ENCODE measurements at regions not wholly inside any gene's neighbourhood (a gene's known extent, or its start where the extent isn't known, plus 50 kb on each side); places are given as distances from the start of the nearest gene placed in this dataset.

DNA sequence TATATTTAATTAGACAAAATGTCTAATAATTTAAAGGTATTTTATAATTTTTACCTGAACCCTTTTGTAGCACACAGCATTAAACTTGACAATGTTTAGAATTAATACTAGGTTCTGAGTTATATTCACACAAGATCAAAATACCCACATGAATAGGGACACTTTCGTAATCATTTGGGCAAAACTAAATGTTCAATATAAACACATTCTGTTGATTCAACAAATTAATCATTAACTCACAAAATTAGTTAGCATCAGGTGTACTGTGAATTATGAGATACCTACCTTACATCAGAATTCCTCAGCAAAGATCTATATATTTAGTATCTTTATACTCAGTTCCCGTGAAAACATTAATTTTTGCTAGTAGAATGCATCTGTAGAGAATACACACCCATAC is 481.5 kb upstream of the MANEA start:
- no peak for TF ChIP-seq POLR2A (IDR thresholded peaks at IDR 0.05)
- TF ChIP-seq, protein P1, sequence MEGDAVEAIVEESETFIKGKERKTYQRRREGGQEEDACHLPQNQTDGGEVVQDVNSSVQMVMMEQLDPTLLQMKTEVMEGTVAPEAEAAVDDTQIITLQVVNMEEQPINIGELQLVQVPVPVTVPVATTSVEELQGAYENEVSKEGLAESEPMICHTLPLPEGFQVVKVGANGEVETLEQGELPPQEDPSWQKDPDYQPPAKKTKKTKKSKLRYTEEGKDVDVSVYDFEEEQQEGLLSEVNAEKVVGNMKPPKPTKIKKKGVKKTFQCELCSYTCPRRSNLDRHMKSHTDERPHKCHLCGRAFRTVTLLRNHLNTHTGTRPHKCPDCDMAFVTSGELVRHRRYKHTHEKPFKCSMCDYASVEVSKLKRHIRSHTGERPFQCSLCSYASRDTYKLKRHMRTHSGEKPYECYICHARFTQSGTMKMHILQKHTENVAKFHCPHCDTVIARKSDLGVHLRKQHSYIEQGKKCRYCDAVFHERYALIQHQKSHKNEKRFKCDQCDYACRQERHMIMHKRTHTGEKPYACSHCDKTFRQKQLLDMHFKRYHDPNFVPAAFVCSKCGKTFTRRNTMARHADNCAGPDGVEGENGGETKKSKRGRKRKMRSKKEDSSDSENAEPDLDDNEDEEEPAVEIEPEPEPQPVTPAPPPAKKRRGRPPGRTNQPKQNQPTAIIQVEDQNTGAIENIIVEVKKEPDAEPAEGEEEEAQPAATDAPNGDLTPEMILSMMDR (IDR thresholded peaks at IDR 0.05): no peak
- TF ChIP-seq EP300 (IDR thresholded peaks at IDR 0.05): no peak
- no peak for TF ChIP-seq POLR2AphosphoS5 (IDR thresholded peaks at IDR 0.05)
